Pancreas (tissue), 10 donors: ENCODE measurements at regions not wholly inside any gene's neighbourhood (a gene's known extent, or its start where the extent isn't known, plus 50 kb on each side); places are given as distances from the start of the nearest gene placed in this dataset.

Experiments
- ATAC-seq, 4 donors: fragments of 200-7000 bp; cut with Tn5 transposase; one replicate each; pipeline versions ENCODE4 v1.8.0 to v1.9.1; 2020; ENCODE audit warnings: mild to moderate bottlenecking in 4 of 4, moderate library complexity in 4 of 4
- DNase-seq, 6 donors: peaks; one replicate each; pipeline ENCODE4 v3.0.0-alpha.2; 2020
- FAIRE-seq: peaks from 2 replicates; lab custom pipeline; 2012; peaks lifted over from hg19 to GRCh38; lab: Jason Lieb, UNC
- H3K27ac ChIP-seq, 4 donors: fragments of 200-600 bp; sonication (generic); 1 replicate in 3 of 4; 2 replicates in 1 of 4; pipeline versions ENCODE4 v1.5.0 to v1.8.0; 2020
- H3K27me3 ChIP-seq, 4 donors: fragments of 200-600 bp; one replicate each; pipeline ENCODE4 v1.8.0; 2021
- H3K36me3 ChIP-seq, 3 donors: fragments of 200-600 bp; sonication (generic) in 1 of 3; one replicate each; pipeline versions ENCODE4 v1.5.0 to v1.8.0; 2020 to 2021
- H3K4me1 ChIP-seq, 3 donors: fragments of 200-600 bp; one replicate each; pipeline ENCODE4 v1.8.0; 2021
- H3K4me3 ChIP-seq, 4 donors: fragments of 200-600 bp; sonication (generic) in 2 of 4; one replicate each; pipeline versions ENCODE4 v1.5.0 to v1.8.0; 2020 to 2021
- H3K9me3 ChIP-seq, 4 donors: fragments of 200-600 bp; one replicate each; pipeline ENCODE4 v1.8.0; 2021
- CTCF ChIP-seq, 4 donors: fragments of 200-600 bp; sonication (generic) in 3 of 4; IDR thresholded peaks; one replicate each; pipeline versions ENCODE4 v1.5.0 to v1.8.0; 2021; ENCODE audit warnings: antibody characterized with exemption in 4 of 4
- WGBS, 2 donors: extraction: QIAGEN DNeasy Blood & Tissue Kit; methylation state at CpG; one replicate each; pipeline ENCODE4 v1.1.7; 2013; 5-methylcytosine and 5-hydroxymethylcytosine counted together
- intact Hi-C, 3 donors: fragments of 100-400 bp; cut with DNase I; formaldehyde crosslinking; loops; one replicate each; pipeline versions ENCODE4 v1.11.1 to v1.14.2; 2022
- donor health status: healthy with polysubstance abuse.
- donor health status: DM: no; HTN: no; CAD: no; lungs with moderate emphysema.
- donor health status: DM: no; HTN: no; CAD: no.
- donor health status: control.
- donor health status: control.
- donor health status: Bipolar disorder and iron deficiency.
- donor health status: DM: yes; HTN: yes; CAD: no.
- donor health status: DM: no; HTN: no; CAD: no.
- donor health status: DM: no; HTN: no; CAD: no.
- donor health status: DM: yes; HTN: yes; CAD: no.

DNA sequence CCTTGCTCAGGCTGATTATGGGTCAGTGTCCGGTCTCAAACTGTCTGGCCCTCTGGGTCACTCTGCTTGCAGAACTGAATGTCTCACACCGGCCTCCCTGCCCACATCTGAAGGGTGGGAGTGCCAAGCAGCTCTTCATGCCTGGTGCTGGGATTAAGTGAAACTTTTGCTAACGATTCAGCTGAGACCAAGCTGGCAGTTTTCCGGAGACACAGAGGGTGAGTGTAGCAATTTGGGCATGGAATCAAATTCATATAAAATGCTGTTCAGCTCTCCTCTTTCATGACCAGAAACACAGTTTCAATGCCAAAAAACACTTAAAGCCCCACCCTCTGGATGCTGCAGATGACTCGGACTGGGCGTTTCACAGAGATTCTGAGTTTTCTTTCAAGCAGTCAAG is 207.5 kb downstream of the NXNL2 start:
- Histone ChIP-seq H3K9me3 (no peaks in the 10 kb centered on the region), H3K27ac (no peak overlapping the region), H3K36me3 (no peaks in the 10 kb centered on the region), H3K4me3 (no peak overlapping the region), H3K4me1 (no peaks in the 10 kb centered on the region), H3K27me3 (no peaks in the 10 kb centered on the region)
- 76 to 80% methylated on average over 6 of the region's 6 CpGs for WGBS, 2 donors
- intact Hi-C loops, result no loop called here
- TF ChIP-seq CTCF (IDR thresholded peaks at IDR 0.05), result no peak
- FAIRE-seq (no peak), DNase-seq (no peak), ATAC-seq (no peak)

DNA sequence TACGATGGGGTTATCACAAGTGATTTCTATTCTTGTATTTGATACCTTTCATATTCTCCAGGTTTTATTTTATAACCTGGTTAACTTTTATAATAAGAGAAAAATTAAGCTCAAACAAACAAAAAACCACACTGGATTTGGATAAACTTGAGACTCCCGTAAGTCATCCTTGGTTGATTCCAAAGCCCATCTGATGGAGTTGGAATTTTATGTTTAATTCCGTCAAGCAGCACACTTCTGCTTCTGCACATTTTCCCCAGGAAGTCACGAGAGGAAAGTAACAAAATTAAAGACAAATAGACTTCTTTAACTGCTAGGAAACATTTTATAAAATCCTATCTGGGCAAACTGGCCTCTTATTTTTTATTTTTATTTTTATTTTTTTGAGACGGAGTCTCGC is 207.9 kb downstream of the NXNL2 start:
- TF ChIP-seq CTCF (IDR thresholded peaks at IDR 0.05), result no peak
- intact Hi-C loops, result no loop called here
- no peak for ATAC-seq
- no peak for DNase-seq
- no peak for FAIRE-seq
- Histone ChIP-seq H3K27me3 (no peaks in the 10 kb centered on the region), H3K4me3 (no peak overlapping the region), H3K36me3 (no peaks in the 10 kb centered on the region), H3K27ac (no peak overlapping the region), H3K9me3 (no peaks in the 10 kb centered on the region), H3K4me1 (no peaks in the 10 kb centered on the region)
- WGBS, 2 donors, result 80 to 87% methylated on average over 6 of the region's 6 CpGs

- Histone ChIP-seq H3K9me3 (no peaks in the 10 kb centered on the region), H3K27ac (no peak overlapping the region), H3K4me3 (no peak overlapping the region), H3K4me1 (no peaks in the 10 kb centered on the region), H3K27me3 (no peaks in the 10 kb centered on the region), H3K36me3 (no peaks in the 10 kb centered on the region)
- FAIRE-seq (peak; percentile 73), DNase-seq (no peak), ATAC-seq (no peak)
- TF ChIP-seq CTCF (IDR thresholded peaks at IDR 0.05), result no peak
- WGBS, 2 donors, result 81 to 86% methylated on average over 2 of the region's 2 CpGs
- intact Hi-C loops, result no loop called here
These were observed 210.5 kb downstream of the NXNL2 start for GRCh38 chr9:88745276-88746001.

GRCh38 chr9:88746029-88746742 is 211.2 kb downstream of the NXNL2 start:
- intact Hi-C loops, result no loop called here
- H3K36me3 ChIP-seq, result no peaks in the 10 kb centered on the region
- no peak overlapping the region for H3K27ac ChIP-seq
- 68 to 78% methylated on average over 6 of the region's 6 CpGs for WGBS, 2 donors
- ATAC-seq, result peak in 3 of 4 donors; percentile 48 to 70 (median 52)
- no peak overlapping the region for H3K4me3 ChIP-seq
- H3K27me3 ChIP-seq, result no peaks in the 10 kb centered on the region
- no peak for TF ChIP-seq CTCF (IDR thresholded peaks at IDR 0.05)
- H3K9me3 ChIP-seq, result no peaks in the 10 kb centered on the region
- no peak for FAIRE-seq
- no peaks in the 10 kb centered on the region for H3K4me1 ChIP-seq
- no peak for DNase-seq
